PC-9 (cell line): ENCODE measurements at regions not wholly inside any gene's neighbourhood (a gene's known extent, or its start where the extent isn't known, plus 50 kb on each side); places are given as distances from the start of the nearest gene placed in this dataset.
A peak's percentile ranks its signal among the peaks of the same experiment; 100 is the strongest.
"Not testable (repeated sequence)": the region's sequence is repeated elsewhere in the genome, so short reads cannot be mapped to it uniquely, and the experiment has no call there.

Source experiments
- BruUV-seq: library from RNA; stranded (reverse); fragments of 400-500 nt; replicated peaks from 2 replicates; lab custom pipeline; 2021; lab: Mats Ljungman, UMichigan
- CTCF ChIA-PET: fragments of 300-600 bp; sonication (Branson Sonifier 250); formaldehyde crosslinking; loops from one replicate; lab custom pipeline; 2022; ENCODE audit warnings: antibody characterized with exemption; lab: Charles Lee
- POLR2A ChIA-PET: fragments of 300-600 bp; sonication (Branson Sonifier 250); formaldehyde crosslinking; loops from one replicate; lab custom pipeline; 2022; ENCODE audit warnings: antibody characterized with exemption; ENCODE audit not compliant: unreplicated experiment; lab: Charles Lee
- DNase-seq, 2 experiments: peaks; one replicate each; pipeline versions ENCODE4 v3.0.0 to v3.0.0-alpha.2; 2015 to 2022; ENCODE audit warnings: mixed read lengths in 1 of 2
- H2AFZ ChIP-seq: fragments of 200-600 bp; sonication (generic); 2 replicates; pipeline ENCODE4 v1.8.1; 2017; ENCODE audit warnings: antibody characterized with exemption
- H3F3A ChIP-seq: fragments of 200-600 bp; sonication (generic); 2 replicates; pipeline ENCODE4 v1.8.1; 2017; ENCODE audit warnings: antibody characterized with exemption, mild to moderate bottlenecking, low read depth; ENCODE audit not compliant: insufficient read depth
- H3K27ac ChIP-seq: fragments of 200-600 bp; sonication (generic); 2 replicates; pipeline ENCODE4 v1.6.1; 2016; ENCODE audit warnings: mixed run types
- H3K27me3 ChIP-seq: fragments of 200-600 bp; sonication (generic); 2 replicates; pipeline ENCODE4 v1.6.1; 2016; ENCODE audit warnings: low read depth, mixed run types; ENCODE audit not compliant: insufficient read depth
- H3K36me3 ChIP-seq: fragments of 200-600 bp; sonication (generic); 2 replicates; pipeline ENCODE4 v1.6.1; 2016; ENCODE audit warnings: low read depth, mixed run types
- H3K4me1 ChIP-seq: fragments of 200-600 bp; sonication (generic); replicated peaks from 2 replicates; pipeline ENCODE4 v1.6.1; 2016; ENCODE audit warnings: mixed run types; ENCODE audit not compliant: insufficient read depth
- H3K4me2 ChIP-seq: fragments of 200-600 bp; sonication (generic); 2 replicates; pipeline ENCODE4 v1.6.1; 2017; ENCODE audit warnings: mixed run types
- H3K4me3 ChIP-seq: fragments of 200-600 bp; sonication (generic); 2 replicates; pipeline ENCODE4 v1.6.1; 2016; ENCODE audit warnings: mixed run types
- H3K79me2 ChIP-seq: fragments of 200-600 bp; sonication (generic); 2 replicates; pipeline ENCODE4 v1.6.1; 2017; ENCODE audit warnings: low read depth, mixed run types
- H3K9me2 ChIP-seq: fragments of 200-600 bp; sonication (generic); 2 replicates; pipeline ENCODE4 v1.8.1; 2017; ENCODE audit warnings: mild to moderate bottlenecking; ENCODE audit not compliant: insufficient read depth
- H3K9me3 ChIP-seq: fragments of 200-600 bp; sonication (generic); 2 replicates; pipeline ENCODE4 v1.8.1; 2016; ENCODE audit warnings: low read depth; ENCODE audit not compliant: insufficient read depth
- H4K20me1 ChIP-seq: fragments of 200-600 bp; sonication (generic); 2 replicates; pipeline ENCODE4 v1.8.1; 2017; ENCODE audit not compliant: insufficient read depth
- CTCF ChIP-seq: fragments of 200-600 bp; sonication (generic); conservative IDR thresholded peaks from 2 replicates; pipeline ENCODE4 v1.6.1; 2017; ENCODE audit warnings: mixed run types, antibody characterized with exemption, mild to moderate bottlenecking, moderate library complexity
- EZH2 ChIP-seq: fragments of 200-600 bp; sonication (generic); IDR thresholded peaks from 2 replicates; pipeline ENCODE4 v1.8.0; 2017; ENCODE audit warnings: antibody characterized with exemption, low read depth
- intact Hi-C: fragments of 100-400 bp; cut with micrococcal nuclease; formaldehyde crosslinking; loops from one replicate; pipeline ENCODE4 v1.10.0; 2022; ENCODE audit not compliant: unreplicated experiment

GRCh38 chr4:67325791-67326190 lies 219.5 kb downstream of the CENPC start:
- Histone ChIP-seq H3K4me1 (no peaks in the 10 kb centered on the region), H3K4me3 (no peak overlapping the region), H2AFZ (no peak overlapping the region), H3K27ac (no peak overlapping the region), H3K9me3 (no peaks in the 10 kb centered on the region), H3K36me3 (no peaks in the 10 kb centered on the region), H3K4me2 (no peak overlapping the region), H3K27me3 (no peaks in the 10 kb centered on the region), H3K79me2 (no peaks in the 10 kb centered on the region), H3F3A (no peaks in the 10 kb centered on the region), H4K20me1 (no peaks in the 10 kb centered on the region), H3K9me2 (no peaks in the 10 kb centered on the region)
- ChIA-PET POLR2A (no interaction called here), CTCF (no interaction called here)
- TF ChIP-seq CTCF (no peak), EZH2 (no peak)
- intact Hi-C loops = no loop called here
- no TSS peak for BruUV-seq
- DNase-seq = no peak

GRCh38 chr4:67320645-67321044 lies 224.7 kb downstream of the CENPC start:
- no peak for TF ChIP-seq EZH2
- no peak for TF ChIP-seq CTCF
- CTCF ChIA-PET = no interaction called here
- no peaks in the 10 kb centered on the region for H3K4me1 ChIP-seq
- BruUV-seq = no TSS peak
- no peaks in the 10 kb centered on the region for H3K36me3 ChIP-seq
- H3K27ac ChIP-seq = no peak overlapping the region
- no peaks in the 10 kb centered on the region for H4K20me1 ChIP-seq
- POLR2A ChIA-PET = no interaction called here
- no peak overlapping the region for H2AFZ ChIP-seq
- no peak overlapping the region for H3K4me3 ChIP-seq
- intact Hi-C loops = no loop called here
- H3F3A ChIP-seq = no peaks in the 10 kb centered on the region
- no peaks in the 10 kb centered on the region for H3K9me3 ChIP-seq
- no peaks in the 10 kb centered on the region for H3K79me2 ChIP-seq
- no peak overlapping the region for H3K4me2 ChIP-seq
- no peak for DNase-seq
- no peaks in the 10 kb centered on the region for H3K9me2 ChIP-seq
- no peaks in the 10 kb centered on the region for H3K27me3 ChIP-seq

GRCh38 chr4:67319607-67320006 lies 225.7 kb downstream of the CENPC start:
- H3K4me1 ChIP-seq, H3K79me2 ChIP-seq, H3K9me2 ChIP-seq, intact Hi-C loops, POLR2A ChIA-PET, H3K27me3 ChIP-seq, H3K27ac ChIP-seq, H3K9me3 ChIP-seq, H4K20me1 ChIP-seq, BruUV-seq, DNase-seq, H2AFZ ChIP-seq, H3F3A ChIP-seq, CTCF ChIA-PET, H3K4me3 ChIP-seq, H3K4me2 ChIP-seq, H3K36me3 ChIP-seq: not testable (repeated sequence)

GRCh38 chr4:67300497-67301185 lies 244.7 kb downstream of the CENPC start:
- H3K36me3 ChIP-seq, H3F3A ChIP-seq, H3K27me3 ChIP-seq, H3K4me1 ChIP-seq, H3K79me2 ChIP-seq, H3K9me2 ChIP-seq, intact Hi-C loops, H3K4me3 ChIP-seq, H4K20me1 ChIP-seq, H2AFZ ChIP-seq, CTCF ChIA-PET, H3K9me3 ChIP-seq, POLR2A ChIA-PET, BruUV-seq, H3K4me2 ChIP-seq, H3K27ac ChIP-seq: not testable (repeated sequence)
- peak in 1 of 2 experiments; percentile 1 for DNase-seq
